GM21526 (cell line): ENCODE measurements at regions not wholly inside any gene's neighbourhood (a gene's known extent, or its start where the extent isn't known, plus 50 kb on each side); places are given as distances from the start of the nearest gene placed in this dataset.

Experiments used
- ATAC-seq: cut with Tn5 transposase; IDR thresholded peaks from one replicate; pipeline ENCODE4 v1.9.1; 2021; ENCODE audit warnings: moderate library complexity; ENCODE audit not compliant: unreplicated experiment, low FRiP score

DNA sequence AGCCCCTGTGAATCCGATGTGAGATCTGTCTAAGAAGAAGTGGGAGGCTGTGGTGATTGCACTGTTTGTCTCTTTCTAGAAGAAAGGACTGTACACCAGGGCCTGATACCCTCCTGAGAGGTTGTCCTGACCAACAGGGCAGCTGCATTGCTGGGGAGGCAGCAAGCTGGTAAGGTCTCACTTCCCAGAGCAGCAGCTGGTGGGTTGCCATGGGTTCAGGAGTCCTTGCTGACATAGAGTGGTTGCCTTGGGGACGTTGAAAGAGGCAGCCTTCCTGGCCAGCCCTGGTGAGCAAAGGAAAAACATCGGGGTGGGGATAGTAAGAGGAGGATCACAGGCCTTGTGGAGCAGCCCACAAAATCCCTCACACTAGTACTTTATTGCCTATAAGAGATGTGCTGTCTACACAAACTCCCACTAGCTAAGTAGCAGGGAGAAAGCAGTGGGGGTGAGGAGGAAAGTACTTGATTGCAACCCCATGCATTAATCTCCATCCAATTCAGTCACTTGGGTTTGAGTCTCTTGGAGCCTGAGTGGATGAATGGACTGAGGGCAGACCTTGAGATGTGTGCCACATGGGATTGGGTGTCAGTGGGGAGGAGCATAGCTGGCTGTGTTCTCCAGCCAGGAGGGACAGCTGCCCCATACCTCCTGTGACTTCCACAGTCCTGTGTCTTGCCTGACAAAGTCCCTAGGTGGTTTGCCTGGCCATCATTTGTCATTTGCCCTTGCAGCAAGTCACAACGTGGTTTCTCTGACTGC lies 143.8 kb upstream of the RPL38 start:
- no peak for ATAC-seq

DNA sequence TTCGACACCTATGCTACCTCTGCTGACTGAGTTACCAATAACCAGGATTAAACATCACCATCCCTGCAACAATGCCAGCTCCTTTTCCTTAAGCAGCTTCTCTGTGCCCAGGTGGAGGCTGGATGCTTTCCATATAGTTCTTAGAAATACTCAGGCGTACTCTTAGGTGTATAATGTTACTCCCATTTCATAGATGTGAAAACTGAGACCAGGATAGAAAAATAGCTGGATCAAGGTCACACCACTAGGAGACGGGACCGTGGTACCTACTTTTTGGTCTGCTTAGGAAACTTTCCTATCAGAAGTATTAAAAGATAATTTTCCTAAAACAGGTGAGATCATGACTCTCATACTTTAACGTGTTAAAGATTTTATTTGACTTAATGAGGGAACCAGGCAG lies 141.7 kb upstream of the RPL38 start:
- no peak for ATAC-seq

DNA sequence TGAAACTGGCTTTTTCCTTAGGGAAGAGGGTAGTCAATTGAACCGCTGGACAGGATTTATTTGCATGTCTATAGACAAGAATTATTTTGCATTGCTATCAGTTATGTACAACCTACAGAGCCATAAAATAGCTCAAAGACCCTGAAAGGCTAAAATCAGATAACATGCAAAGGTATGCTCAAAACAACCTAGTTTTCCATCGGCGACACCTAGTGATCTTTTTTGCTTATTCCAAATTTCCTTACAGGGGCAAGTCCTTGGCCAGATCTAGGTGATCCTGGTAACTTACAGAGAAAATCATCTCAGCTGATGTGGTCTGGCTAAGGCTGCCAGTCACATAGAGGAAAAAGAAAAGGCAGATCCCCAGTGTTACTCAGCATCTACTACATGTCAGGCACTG lies 141.2 kb upstream of the RPL38 start:
- ATAC-seq, result no peak

DNA sequence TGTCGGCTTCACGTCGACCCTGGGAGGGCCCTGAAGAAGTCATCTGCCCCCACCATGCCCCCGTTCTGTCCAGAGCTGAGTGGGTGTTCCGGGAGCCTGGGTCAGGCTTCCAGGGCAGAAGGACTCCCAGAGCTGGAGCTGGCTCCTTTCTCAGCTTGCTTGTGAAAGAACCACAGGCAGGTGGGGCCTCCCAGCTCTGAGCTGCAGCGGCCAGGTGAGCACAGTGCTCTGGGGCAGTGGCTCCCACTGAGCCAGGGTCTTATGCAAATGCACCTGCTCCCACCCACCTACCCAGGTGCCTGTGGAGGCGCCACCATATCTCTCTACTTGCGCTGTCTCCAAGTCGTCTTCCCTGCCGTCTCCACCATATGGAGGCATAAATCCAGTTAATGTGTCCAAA lies 140.0 kb upstream of the RPL38 start:
- no peak for ATAC-seq

DNA sequence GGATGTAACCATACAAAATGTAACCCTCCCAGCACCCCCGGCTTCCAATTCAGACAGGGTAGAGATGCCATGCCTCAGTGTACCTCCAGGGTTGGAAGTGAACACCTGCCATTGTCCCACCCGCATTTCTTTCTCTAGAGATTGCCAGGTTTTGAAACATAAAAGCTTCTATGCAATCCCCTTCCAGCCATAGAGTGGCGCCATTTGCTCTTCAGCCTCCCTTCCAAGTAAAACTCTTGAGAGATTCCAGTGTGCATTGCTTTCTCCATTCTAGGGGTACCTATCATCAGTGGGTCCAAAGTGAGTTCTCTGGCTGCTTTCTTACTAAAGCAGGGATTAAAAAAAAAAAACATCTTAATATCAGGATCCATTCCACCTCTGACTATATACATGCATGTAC lies 133.1 kb upstream of the RPL38 start:
- no peak for ATAC-seq

DNA sequence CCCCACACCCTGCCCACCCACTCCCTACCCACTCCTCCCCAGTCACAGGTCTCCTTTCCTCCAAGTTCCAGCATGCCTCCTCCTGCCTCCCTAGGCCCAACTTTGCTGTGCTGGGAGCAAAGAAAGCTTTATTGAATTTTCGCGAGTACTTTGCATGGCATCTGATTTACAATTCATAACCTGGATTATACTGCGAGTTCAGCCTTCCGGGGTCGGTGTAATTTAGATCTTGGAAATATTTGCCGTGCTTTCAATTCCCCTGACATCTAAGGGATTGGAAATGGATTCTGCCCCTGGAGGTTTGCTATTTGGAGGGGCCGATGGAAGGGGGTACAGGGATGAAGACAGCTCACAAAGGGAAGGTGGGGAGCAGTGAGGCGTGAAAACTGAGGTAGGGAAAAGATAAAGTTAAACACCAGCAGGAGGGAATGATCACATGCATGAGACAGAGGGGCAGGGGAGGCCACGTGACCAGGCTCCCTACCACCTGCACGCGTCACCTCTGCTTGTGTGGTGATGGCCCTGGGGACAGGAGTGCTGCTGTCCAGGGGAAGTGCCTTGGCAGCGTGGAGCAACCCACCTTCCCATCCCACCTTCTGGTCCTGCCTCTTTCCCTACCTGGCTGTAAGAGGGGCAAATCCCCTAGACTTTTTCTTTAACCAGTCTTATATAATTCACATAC lies 132.3 kb upstream of the RPL38 start:
- ATAC-seq, result no peak

DNA sequence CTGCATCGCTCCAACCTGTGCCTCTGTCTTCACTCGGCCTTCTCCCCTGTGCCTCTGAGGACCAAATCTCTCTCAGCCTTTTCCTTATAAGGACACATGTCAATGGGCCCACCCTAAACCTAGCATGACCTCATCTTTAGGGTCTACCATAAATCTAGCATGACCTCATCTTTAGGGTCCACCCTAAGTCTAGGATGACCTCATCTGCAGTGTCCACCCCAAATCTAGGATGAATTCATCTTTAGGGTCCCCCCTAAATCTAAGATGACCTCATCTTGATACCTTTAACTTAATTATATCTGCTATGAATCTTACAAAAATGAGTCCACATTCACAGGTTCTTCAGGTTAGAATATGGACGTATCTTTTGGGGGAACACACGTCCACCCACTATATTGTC lies 131.1 kb upstream of the RPL38 start:
- ATAC-seq, result no peak

DNA sequence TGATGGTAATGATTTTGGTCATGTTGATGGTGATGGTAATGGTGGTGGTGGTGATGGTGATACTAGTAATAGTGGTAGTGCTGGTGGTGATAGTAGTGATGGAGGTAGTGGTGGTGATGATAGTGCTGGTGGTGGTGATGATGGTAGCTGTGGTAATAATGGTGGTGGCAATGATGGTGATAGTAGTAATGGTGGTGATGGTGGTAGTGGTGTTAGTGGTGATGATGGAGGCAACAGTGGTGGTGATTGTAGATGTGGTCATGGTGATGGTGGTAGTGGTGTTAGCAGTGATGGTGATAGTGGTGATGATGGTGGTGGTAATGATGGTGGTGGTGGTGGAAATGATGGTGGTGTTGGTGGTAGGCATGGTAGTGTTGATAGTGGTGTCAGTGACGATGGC lies 127.0 kb upstream of the RPL38 start:
- no peak for ATAC-seq

DNA sequence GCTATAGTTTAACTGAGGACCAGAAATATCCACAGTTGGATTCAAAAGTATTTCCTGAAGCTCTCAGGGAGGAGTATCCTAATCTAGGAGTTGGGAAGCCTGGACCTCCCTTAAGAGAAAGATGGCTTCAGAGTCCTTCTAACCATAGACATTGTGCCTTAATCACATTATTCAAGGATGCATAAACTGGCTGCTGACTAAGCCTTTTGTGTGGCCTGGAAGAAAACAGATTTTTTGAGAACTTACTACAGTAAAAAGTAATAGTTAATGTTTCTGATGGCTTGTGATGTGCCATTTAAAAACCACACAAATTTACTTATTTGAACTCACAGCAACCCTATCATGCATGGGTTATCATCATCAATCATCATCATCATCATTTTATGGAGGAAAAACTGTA lies 126.2 kb upstream of the RPL38 start:
- ATAC-seq, result no peak

DNA sequence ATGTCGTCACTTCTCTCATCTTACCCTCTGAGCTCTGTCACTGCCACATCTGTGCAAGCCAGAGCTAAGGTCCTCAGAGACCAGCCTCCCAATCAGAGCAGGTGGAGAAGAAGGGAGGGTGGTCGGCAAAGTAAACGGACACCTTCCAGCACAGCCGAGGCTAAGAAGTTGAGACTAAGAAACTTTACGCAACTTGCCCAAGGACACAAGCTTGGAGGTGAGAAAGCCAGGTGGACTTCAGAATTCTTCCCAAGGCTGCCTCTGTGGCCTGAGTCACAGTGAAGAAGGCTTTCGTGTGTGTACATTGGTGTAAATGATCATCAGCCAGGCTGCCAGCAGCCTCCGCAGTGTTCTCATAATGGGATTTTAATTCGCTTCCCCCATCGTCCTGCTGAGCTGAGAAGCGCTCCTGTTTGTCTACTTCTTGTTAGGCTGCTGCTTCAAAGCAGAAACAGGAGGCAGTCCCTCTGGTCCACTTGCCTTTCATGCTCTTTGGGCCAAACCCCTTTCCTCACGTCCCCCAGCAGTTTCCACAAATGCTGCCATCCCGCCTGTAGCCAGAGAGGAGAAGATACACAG lies 125.0 kb upstream of the RPL38 start:
- ATAC-seq, result no peak

DNA sequence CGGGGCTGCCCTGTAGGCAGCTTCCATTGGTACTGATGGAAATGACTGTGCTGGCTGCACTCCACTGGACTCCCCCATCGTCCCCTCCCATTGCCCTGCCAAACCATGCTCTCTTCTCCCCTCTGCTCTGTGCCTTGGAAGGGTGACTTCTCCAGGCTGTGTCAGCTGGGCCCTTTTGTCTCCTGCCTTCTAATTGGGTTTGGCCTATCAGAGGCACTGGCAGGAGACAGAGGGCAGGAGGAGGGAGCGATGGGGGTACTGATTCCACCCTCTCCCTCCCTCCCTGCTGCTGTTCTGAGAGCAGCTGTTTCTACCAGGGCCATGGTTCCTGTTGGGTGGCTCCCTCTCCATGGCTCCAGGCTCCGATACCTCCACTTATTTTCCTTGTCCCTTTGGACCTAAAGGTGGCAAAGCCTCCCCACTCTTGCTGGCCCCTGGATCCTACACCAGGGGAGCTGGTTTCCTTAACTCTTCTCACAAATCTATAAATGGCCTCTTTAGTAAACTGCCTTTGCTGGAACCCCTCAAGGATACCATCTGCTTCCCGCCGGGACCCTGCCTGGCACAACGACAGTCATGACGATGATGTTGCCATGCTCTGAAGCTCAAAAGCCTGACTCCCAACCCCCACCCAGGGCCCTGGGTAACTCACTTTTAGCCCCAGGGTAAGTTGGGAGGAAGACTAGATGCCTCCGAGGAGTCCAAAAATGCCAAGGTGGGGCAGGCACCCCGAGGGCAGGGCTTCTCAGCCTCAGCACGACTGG lies 123.8 kb upstream of the RPL38 start:
- no peak for ATAC-seq

DNA sequence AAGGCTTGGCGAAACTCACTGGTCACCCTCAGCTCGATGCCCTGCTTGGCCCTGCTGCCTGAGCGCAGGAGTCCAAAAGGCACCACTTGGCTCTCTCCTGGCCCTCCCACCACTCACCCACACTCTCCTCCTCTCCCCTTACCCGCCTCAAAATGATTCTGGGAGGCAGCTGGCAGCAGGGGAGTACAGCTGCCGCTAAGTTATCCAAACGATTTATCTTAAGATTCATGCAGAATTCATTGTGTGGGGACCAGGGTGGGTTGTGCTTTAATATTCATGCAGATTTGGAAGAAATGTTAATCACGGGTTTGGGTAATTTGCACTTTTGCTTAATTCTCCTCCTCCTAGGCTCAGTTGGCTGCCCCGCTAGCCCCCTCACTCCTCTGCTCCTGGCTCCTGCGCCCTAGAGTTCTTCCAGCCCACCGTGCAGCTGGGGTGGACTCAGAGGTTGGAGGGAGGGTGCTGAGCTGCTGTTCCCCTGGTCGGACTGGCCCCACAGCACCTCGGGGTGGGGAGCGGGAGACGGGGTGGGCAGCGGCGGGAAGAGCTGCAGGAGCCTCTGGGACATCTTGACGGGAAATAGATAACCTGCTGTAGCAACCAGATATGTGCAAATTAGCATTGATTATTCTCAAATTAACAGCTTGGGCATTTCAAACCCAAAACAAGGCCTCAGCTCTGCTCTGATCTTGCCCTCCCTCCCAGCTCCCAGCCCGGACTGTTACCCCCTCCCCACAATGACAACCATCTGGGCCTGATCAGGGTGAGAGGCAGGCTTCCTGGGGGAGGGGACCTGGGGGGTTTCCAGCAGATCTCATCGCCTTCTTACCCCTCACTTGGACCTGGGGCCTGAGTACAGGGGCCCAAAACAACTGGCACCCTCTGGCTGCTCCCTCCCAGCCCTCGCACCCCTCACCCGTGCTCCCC lies 122.6 kb upstream of the RPL38 start:
- no peak for ATAC-seq

DNA sequence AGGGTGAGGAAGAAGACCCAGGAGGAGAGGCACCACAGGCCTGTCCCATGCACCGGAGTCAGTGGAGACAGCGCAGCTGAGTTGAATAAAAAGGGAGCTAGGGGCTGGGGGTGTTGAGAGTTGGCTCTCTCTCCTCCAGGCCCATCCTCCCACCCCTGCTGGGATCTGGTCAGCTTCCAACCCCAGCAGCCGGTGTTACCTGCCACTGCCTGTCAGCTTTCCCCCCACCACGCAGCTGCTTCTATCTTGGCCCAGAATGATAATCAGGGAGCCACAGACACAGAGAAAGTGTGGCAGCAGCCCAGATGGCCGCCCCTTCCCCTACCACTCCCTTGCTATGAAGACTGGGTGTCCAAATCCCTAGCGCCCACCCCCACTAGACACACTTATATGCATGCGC lies 120.6 kb upstream of the RPL38 start:
- ATAC-seq, result no peak

DNA sequence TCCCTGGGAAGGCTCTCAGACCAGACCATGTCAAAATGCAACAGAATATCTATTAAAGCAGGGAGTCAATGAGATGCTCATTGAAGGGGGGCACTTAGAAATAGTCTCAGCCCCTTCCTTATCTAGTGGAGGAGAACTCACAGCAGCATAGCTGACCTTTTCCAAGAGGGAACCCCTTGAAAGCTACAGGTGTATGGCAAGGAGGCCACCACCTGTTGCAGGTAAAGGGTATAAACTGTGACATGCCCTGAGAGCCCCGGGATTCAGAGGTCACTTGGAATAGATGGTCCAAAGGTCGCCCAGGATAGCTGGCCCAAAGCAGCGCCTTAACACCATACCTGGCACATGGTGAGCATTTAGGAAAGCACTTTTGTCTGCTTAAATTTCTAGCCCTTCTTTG lies 120.2 kb upstream of the RPL38 start:
- no peak for ATAC-seq

DNA sequence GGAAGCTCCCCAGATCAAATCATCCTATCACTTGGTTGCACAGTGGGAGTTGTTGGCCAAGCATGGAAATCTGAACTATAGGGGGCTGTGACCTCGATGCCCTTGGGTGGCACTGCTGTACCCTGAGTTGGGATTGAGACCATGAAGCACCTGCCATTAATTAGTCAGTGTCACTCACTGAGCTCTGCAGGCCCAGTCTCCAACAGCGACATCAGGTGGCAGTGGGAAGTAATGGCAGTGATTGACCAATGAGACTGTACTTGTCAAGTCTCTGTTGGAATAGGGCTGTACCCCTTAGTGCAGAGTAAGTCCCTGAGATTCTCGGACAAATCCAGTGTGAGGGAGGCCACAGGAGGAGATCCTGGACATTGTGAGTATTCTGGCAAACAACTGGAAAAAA lies 118.0 kb upstream of the RPL38 start:
- ATAC-seq, result no peak

DNA sequence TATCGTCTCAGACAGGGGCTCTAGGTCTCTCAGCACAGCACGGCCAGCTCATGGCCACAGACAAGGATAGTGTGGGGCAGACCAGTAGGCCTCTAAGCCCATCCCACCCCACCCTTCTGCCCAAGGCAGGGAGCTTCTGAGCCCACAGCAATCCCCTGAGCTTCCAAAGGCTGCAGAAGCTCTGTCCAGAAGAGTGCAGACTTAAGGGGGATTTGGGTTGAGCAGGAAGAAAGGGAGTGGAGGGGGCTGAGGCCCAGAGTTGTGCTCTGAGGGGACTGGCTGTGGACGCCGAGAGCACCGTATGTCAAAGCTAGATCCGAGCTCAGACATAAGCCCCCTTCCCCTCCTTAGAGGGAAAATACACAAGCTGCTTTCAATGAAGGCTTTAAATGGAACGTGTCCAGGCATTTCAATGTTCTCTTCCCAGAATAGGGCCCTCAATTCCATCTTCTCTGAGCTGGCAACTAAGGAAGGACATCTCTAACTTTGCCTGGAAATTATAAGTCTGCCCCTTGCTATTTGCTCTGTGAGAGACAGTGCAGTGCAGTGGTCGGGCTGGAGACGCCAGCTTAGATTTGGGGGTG lies 116.4 kb upstream of the RPL38 start:
- no peak for ATAC-seq

DNA sequence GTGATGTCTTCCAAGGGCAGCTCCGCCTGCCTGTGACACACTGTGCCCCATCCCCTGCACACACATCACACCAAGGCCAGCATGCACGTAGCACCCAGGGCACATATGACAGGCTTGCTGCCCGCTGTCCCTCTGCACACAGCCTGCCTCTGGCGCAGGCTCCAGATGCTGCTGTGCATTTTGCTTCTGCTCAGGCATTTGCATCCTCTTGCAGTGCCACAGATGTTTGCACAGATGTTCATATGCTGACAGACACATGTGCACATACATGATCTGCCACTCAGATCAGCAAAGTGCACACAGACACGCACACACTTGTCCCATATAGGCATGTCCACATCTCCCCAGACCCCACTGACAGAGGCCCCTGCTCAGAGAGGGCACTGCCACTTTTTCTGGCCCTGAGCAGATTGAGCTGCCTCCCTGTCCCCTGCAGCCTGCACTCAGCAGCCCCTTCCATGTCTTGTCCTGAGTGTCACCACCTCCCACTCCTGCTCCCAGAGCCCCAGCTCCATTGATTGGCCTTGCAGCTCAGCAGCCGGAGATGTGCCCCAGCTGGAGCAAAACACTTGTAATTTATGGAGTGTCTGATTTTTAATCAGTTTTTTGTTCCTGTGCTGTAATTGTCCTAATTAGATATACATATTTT lies 115.1 kb upstream of the RPL38 start:
- no peak for ATAC-seq

DNA sequence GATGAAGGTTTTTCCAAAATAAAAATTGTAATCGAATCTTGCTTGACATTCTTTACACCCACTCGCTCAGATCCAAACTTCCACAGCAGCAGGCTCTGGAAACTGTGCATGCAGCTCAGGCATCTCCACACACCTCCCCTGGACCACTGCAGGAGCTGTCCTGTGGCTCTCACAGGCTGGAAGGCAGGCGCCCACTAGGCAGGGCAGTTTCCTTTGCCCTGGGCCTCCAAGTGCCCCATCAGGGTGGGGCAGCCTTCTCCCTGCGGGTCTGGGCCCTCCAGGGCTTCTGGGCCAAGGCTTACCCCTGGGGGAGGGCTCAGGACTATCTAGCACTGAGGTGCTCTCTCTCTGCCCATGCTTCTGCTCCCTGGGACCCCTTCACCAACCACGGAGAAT lies 114.5 kb upstream of the RPL38 start:
- no peak for ATAC-seq

DNA sequence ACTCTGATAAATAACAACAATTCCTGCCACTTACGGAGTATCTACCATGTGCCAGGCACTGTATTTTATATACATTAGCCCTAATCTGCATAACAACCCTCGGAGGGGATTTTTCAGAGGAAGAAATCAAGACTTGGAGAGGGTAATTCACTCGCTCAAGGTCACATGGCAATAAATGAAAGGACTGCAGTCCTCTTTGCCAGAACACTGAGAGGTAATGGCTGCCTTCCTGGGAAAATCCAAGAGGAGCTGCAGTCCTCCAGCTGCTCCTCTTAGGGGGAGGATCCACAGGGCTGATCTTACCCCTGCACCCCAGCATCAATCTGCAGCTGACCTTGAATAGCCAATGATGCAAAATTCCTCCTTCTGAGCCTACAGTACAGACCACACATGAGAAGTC lies 114.1 kb upstream of the RPL38 start:
- ATAC-seq, result no peak
